Lower leg skin (tissue), 4 donors: ENCODE measurements at regions not wholly inside any gene's neighbourhood (a gene's known extent, or its start where the extent isn't known, plus 50 kb on each side); places are given as distances from the start of the nearest gene placed in this dataset.

ENCODE experiments used
- DNase-seq, 2 donors: peaks; one replicate each; pipeline ENCODE4 v3.0.0-alpha.2; 2019; ENCODE audit warnings: low spot score in 2 of 2
- H3K4me3 ChIP-seq: fragments of 200-600 bp; sonication (generic); 2 replicates; pipeline ENCODE4 v1.5.1; 2017; ENCODE audit warnings: mild to moderate bottlenecking, low read depth; ENCODE audit not compliant: poor library complexity, severe bottlenecking
- POLR2A ChIP-seq, 2 donors: fragments of 450-650 bp; IDR thresholded peaks; one replicate each; pipeline ENCODE4 v1.6.1; 2016 to 2017; ENCODE audit warnings: antibody characterized with exemption in 2 of 2, mild to moderate bottlenecking in 1 of 2, moderate library complexity in 1 of 2
- WGBS, 2 donors: methylation state at CpG; one replicate each; pipeline ENCODE4 v1.1.5; 2018; 5-methylcytosine and 5-hydroxymethylcytosine counted together
- intact Hi-C: fragments of 100-400 bp; cut with DNase I; formaldehyde crosslinking; loops from one replicate; pipeline ENCODE4 v1.15.0; 2023; ENCODE audit warnings: low total_unique reads
- TF ChIP-seq, protein P1 (sequence below), 3 donors: fragments of 450-650 bp; IDR thresholded peaks; one replicate each; pipeline ENCODE4 v1.5.1; 2016; ENCODE audit warnings: antibody characterized with exemption in 3 of 3, mild to moderate bottlenecking in 3 of 3, moderate library complexity in 2 of 3

GRCh38 chr4:171650543-171650942 is 162.7 kb upstream of the GALNTL6 start:
- TF ChIP-seq, protein P1, sequence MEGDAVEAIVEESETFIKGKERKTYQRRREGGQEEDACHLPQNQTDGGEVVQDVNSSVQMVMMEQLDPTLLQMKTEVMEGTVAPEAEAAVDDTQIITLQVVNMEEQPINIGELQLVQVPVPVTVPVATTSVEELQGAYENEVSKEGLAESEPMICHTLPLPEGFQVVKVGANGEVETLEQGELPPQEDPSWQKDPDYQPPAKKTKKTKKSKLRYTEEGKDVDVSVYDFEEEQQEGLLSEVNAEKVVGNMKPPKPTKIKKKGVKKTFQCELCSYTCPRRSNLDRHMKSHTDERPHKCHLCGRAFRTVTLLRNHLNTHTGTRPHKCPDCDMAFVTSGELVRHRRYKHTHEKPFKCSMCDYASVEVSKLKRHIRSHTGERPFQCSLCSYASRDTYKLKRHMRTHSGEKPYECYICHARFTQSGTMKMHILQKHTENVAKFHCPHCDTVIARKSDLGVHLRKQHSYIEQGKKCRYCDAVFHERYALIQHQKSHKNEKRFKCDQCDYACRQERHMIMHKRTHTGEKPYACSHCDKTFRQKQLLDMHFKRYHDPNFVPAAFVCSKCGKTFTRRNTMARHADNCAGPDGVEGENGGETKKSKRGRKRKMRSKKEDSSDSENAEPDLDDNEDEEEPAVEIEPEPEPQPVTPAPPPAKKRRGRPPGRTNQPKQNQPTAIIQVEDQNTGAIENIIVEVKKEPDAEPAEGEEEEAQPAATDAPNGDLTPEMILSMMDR (IDR thresholded peaks at IDR 0.05) = no peak
- TF ChIP-seq POLR2A (IDR thresholded peaks at IDR 0.05) = no peak
- WGBS, 2 donors = 75 to 86% methylated on average over 2 of the region's 2 CpGs
- no peak overlapping the region for H3K4me3 ChIP-seq
- DNase-seq = no peak
- intact Hi-C loops = no loop called here

DNA sequence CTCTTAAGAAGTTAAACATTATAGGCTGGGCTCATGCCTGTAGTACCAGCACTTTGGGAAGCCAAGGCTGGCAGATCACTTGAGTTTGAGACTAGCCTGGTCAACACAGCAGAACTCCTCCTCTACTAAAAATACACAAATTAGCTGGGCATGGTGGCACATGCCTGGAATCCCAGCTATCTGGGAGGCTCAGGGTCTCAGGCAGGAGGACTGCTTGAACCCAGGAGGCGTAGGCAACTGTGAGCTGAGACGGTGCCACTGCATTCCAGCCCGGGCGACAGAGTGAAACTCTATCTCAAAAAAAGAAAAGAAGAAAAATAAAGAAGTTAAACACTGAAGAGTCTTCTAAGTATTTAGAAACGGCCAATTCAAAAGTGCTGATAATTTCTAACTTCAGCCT is 164.3 kb upstream of the GALNTL6 start:
- no peak overlapping the region for H3K4me3 ChIP-seq
- no peak for DNase-seq
- 48 to 52% methylated on average over 5 of the region's 5 CpGs for WGBS, 2 donors
- intact Hi-C loops = no loop called here
- TF ChIP-seq, protein P1 (IDR thresholded peaks at IDR 0.05) = no peak

DNA sequence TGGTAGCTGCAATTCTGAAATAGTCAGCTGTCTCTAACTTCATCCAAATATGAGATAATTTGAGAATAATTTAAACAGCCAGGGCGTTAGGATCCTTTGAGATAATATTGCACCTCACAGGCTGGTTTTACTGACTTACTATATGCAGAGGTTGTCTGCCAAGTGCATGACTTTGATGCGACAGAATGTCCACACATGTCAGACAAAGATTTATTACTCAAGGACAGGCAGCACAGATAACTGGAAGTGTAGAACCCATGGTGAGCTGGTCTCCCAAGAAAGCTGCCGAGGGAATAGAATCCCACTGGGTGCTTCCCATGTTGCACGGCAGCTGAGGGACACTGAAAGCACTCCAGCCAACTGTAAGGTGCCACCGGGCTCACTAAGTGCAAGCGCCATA is 166.2 kb upstream of the GALNTL6 start:
- no peak overlapping the region for H3K4me3 ChIP-seq
- no peak for DNase-seq
- 56 to 59% methylated on average over 6 of the region's 6 CpGs for WGBS, 2 donors
- TF ChIP-seq, protein P1 (IDR thresholded peaks at IDR 0.05) = no peak
- TF ChIP-seq POLR2A (IDR thresholded peaks at IDR 0.05) = no peak
- intact Hi-C loops = no loop called here

GRCh38 chr4:171644430-171645057 is 168.7 kb upstream of the GALNTL6 start:
- no peak for DNase-seq
- H3K4me3 ChIP-seq = no peak overlapping the region
- 65 to 68% methylated on average over 7 of the region's 7 CpGs for WGBS, 2 donors
- intact Hi-C loops = no loop called here
- TF ChIP-seq, protein P1 (IDR thresholded peaks at IDR 0.05) = no peak
- no peak for TF ChIP-seq POLR2A (IDR thresholded peaks at IDR 0.05)

- intact Hi-C loops = no loop called here
- 70 to 74% methylated on average over 5 of the region's 5 CpGs for WGBS, 2 donors
- no peak overlapping the region for H3K4me3 ChIP-seq
- DNase-seq = no peak
- TF ChIP-seq, protein P1 (IDR thresholded peaks at IDR 0.05) = no peak
- TF ChIP-seq POLR2A (IDR thresholded peaks at IDR 0.05) = no peak
These were observed 173.7 kb upstream of the GALNTL6 start for GRCh38 chr4:171639540-171639939.

DNA sequence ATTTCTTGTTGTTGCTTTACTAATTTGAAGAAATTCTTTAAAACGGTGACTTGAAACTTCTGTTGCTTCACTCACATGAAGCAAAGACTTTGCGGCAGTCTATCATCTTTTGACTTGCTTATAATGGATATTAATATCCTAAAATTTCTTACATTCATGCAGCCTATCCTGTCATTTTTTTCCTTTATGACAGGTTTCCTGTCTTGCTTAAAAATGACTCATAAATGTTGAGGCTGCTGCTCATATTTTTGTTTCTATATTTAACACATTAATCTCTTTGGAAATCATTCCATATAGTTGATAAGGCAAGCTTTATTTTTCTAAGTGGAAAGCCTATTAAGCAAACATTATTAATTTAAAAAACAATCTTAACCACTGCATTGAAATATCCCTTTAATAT is 176.6 kb upstream of the GALNTL6 start:
- intact Hi-C loops = no loop called here
- 48 to 51% methylated on average over 2 of the region's 2 CpGs for WGBS, 2 donors
- no peak overlapping the region for H3K4me3 ChIP-seq
- DNase-seq = no peak
- TF ChIP-seq, protein P1 (IDR thresholded peaks at IDR 0.05) = no peak
- no peak for TF ChIP-seq POLR2A (IDR thresholded peaks at IDR 0.05)
